Activated CD4-positive, CD25-positive, alpha-beta regulatory T cell treated with anti-CD3 and anti-CD28 coated beads, Interleukin-2, amount 50 U/mL, for 24 hours (primary cell): ENCODE measurements at regions not wholly inside any gene's neighbourhood (a gene's known extent, or its start where the extent isn't known, plus 50 kb on each side); places are given as distances from the start of the nearest gene placed in this dataset.
"Not testable (repeated sequence)": the region's sequence is repeated elsewhere in the genome, so short reads cannot be mapped to it uniquely, and the experiment has no call there.

Experiments
- ATAC-seq, 2 donors: fragments of 150-1000 bp; cut with Tn5 transposase; one replicate each; pipeline ENCODE4 v1.10.0; 2021; ENCODE audit warnings: mild to moderate bottlenecking in 1 of 2, moderate library complexity in 1 of 2

DNA sequence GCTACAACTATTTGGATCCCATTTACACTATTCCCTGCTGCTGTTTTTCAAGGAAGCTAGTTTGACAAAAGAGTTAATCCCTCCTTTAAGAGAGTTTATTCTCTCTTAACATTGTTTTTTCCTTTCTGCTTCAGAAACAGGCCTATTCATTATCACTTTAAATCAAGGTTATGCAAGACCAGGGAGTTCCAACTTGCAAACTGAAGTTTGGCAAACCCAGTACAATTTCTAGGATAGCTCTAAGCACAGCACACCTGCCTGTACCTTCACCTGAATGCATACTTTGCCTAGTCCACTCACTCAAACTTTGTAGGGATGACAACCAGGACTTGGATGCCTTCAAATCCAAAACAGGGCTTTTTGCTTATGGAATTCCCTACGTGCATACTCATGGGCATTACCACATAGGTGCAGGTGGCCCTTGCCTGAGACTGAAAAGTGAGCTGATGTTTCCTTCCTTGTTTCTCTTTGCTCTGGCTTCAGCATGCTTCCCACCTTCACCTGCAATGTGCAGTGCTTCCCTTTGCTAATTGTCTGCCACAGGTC, 193.8 kb upstream of the MMADHC start:
- no peak for ATAC-seq

- no peak for ATAC-seq
Observed at GRCh38 chr2:149773006-149773405, 185.4 kb upstream of the MMADHC start.

- ATAC-seq = no peak
Observed at GRCh38 chr2:149768320-149768799, 180.8 kb upstream of the MMADHC start.

- ATAC-seq = no peak
Observed at GRCh38 chr2:149767516-149767974, 180.0 kb upstream of the MMADHC start.

- no peak for ATAC-seq
Observed at GRCh38 chr2:149766339-149766738, 178.8 kb upstream of the MMADHC start.

GRCh38 chr2:149765636-149766035, 178.1 kb upstream of the MMADHC start:
- ATAC-seq = no peak

- no peak for ATAC-seq
Observed at GRCh38 chr2:149765003-149765402, 177.4 kb upstream of the MMADHC start.

DNA sequence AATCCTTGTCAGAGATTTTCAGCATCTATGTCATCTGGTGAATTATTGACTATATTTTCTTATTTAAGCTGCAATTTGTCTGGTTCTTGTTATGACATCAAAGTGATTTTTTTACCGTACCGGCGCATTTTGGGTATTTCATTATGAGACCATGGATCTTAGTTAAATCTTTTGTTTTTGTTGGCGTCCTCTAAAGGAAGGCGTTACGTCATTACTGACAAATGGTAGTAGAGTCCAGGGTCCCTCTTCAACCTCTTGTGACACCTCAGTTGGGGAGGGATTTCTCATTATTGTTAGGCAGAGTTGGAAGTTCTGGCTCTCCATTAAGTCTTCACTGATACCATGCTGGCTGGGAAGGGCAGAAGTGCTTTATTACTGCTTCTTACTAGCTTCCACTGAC, 175.8 kb upstream of the MMADHC start:
- ATAC-seq = no peak

- ATAC-seq = no peak
Observed at GRCh38 chr2:149761611-149762010, 174.0 kb upstream of the MMADHC start.

DNA sequence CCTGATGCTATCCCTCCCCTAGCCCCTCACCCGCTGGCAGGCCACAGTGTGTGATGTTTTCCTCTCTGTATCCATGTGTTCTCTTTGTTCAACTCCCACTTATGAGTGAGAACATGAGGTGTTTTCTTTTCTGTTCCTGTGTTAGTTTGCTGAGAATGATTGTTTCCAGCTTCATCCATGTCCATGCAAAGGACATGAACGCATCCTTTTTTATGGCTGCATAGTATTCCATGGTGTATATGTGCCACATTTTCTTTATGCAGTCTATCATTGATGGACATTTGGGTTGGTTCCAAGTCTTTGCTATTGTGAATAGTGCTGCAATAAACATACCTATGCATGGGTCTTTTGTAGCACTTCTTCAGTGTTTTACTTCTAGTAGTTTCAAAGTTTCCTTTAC, 171.8 kb upstream of the MMADHC start:
- not testable (repeated sequence) for ATAC-seq

DNA sequence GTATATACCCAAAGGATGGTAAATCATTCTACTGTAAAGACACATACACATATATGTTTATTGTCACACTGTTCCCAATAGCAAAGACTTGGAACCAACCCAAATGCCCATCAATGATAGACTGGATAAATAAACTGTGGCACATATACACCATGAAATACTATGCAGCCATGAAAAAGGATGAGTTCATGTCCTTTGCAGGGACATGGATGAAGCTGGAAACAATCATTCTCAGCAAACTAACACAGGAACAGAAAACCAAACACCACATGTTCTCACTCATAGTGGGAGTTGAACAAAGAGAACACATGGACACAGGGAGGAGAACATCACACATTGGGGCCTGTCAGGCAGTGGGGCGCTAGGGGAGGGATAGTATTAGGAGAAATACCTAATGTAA, 167.1 kb upstream of the MMADHC start:
- ATAC-seq = not testable (repeated sequence)

GRCh38 chr2:149747456-149747855, 159.9 kb upstream of the MMADHC start:
- no peak for ATAC-seq

GRCh38 chr2:149745396-149746230, 158.0 kb upstream of the MMADHC start:
- no peak for ATAC-seq

- ATAC-seq = no peak
Observed at GRCh38 chr2:149744865-149745264, 157.3 kb upstream of the MMADHC start.

GRCh38 chr2:149743842-149744448, 156.4 kb upstream of the MMADHC start:
- ATAC-seq = no peak

GRCh38 chr2:149741646-149742045, 154.1 kb upstream of the MMADHC start:
- ATAC-seq = no peak

GRCh38 chr2:149740490-149740889, 152.9 kb upstream of the MMADHC start:
- no peak for ATAC-seq

DNA sequence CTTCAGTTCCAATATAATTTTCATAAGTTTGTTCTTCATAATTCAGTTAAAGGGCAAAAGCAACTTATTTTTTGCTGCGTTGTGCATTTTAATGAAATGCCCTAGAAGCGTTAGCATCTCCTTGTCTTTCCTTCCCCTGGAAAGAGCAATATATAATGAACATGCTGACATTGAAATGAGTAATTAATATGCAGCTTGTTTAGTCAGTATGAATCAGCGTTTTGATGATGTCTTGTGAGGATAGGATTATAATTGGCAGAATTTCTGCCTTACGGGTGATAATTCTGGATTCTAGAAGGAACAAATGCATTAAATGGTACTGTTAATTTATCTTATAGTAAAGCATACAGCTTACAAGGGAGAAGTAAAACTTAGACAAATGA, 152.3 kb upstream of the MMADHC start:
- ATAC-seq = no peak

DNA sequence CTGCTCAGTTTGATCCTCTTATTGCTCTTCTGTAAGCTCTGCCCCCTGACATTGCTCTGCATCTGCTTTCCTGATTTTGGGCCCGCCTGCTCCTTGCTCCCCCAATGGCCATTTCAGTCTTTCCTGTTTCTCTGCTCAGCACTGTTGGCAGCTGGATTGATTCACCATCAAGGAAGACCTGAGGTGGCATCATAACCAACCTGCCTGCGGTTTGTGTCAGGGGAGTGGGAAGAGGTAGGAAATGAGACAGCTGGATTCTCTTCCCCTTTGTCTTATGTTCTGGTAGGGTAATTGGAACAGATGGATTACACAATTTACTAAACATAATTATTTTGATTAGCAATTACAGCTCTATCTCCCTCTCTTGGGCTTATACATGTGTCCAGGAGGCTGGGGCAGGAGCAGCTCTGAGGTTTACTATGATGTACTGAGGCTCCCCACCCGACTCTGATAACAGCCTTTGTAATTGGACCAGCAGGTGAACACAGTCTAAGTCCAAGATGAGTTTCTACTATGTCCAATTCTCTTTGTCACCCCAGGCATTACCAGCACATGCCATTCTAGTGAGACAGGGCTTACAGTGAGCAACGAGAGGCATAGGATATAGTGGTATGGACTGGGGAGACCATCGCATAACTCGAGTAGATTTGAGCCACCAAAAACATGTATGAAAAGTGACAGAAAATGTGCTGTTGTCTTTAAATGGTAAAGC, 151.8 kb upstream of the MMADHC start:
- no peak for ATAC-seq

- ATAC-seq = no peak
Observed at GRCh38 chr2:149738767-149739166, 151.2 kb upstream of the MMADHC start.

DNA sequence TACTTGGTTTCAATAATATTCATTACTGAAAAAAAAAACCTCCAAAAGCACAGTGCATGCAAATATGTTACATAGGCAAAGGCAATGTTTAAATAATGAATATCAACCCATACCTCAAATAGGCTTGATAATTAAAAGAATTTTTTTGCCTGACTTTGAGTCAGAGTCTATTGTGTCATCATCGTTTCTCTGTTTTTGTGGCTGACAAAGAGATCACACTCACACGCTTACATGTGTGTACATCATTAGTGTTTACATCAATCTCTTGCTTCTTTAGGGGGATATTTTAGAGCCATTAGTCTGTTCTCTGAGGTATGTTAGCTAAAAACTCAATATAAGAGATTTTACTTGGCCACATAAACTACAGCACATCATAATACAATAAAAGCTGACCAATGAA, 150.3 kb upstream of the MMADHC start:
- ATAC-seq = no peak

DNA sequence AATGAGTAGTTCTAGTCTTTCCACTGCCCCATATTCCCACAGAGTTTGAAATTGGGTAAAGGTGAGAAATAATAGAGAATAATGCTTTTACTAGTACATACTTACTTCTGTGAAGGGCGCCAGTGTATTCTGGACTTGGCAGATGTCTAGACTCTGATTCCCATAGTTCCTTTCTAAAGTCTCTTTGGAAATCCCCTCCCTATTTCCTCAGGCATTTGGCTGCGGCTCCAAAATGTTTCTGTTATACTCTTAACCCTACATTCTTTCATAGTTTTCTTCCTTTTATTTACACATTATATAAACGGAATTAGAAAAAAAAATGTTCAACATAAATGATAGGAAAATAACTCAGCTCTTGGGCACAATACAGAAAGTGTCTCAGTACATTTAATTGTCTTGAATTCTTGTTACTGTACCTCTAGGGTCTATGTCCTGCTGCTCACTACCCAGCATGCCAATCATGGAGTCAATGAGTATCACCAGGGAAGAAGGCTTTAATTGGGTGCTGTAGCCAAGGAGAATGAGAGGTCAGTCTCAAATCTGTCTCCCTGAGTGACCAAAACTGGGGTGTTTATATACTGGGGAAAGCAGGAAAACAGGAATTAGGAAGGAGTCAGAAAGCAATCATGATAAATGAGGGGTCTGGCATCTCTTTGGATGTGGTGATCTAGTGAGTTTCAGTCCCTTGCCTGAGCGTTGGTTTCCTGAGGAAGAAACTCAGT, 147.8 kb upstream of the MMADHC start:
- no peak for ATAC-seq
